ENCODE measurements at regions not wholly inside any gene's neighbourhood (a gene's known extent, or its start where the extent isn't known, plus 50 kb on each side); places are given as distances from the start of the nearest gene placed in this dataset.
A peak's percentile ranks its signal among the peaks of the same experiment; 100 is the strongest.

- no peaks in the 10 kb centered on the region for H3K27me3 Mint-ChIP-seq (ENCODE audit: low read depth)
- H3K9me3 Mint-ChIP-seq (ENCODE audit: low read depth) = no peaks in the 10 kb centered on the region
- TF ChIP-seq, protein P1, sequence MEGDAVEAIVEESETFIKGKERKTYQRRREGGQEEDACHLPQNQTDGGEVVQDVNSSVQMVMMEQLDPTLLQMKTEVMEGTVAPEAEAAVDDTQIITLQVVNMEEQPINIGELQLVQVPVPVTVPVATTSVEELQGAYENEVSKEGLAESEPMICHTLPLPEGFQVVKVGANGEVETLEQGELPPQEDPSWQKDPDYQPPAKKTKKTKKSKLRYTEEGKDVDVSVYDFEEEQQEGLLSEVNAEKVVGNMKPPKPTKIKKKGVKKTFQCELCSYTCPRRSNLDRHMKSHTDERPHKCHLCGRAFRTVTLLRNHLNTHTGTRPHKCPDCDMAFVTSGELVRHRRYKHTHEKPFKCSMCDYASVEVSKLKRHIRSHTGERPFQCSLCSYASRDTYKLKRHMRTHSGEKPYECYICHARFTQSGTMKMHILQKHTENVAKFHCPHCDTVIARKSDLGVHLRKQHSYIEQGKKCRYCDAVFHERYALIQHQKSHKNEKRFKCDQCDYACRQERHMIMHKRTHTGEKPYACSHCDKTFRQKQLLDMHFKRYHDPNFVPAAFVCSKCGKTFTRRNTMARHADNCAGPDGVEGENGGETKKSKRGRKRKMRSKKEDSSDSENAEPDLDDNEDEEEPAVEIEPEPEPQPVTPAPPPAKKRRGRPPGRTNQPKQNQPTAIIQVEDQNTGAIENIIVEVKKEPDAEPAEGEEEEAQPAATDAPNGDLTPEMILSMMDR (IDR thresholded peaks at IDR 0.05) = no peak
- peak overlapping the region; percentile 85 for H3K27ac Mint-ChIP-seq (ENCODE audit: unreplicated experiment)
- peaks cover 42% of the 10 kb centered on the region for H3K4me1 Mint-ChIP-seq (ENCODE audit: low read depth)
- no peak overlapping the region for H3K4me3 Mint-ChIP-seq (ENCODE audit: unreplicated experiment)
- no peak for DNase-seq (ENCODE audit: low spot score)
- peaks cover 3% of the 10 kb centered on the region for H3K36me3 Mint-ChIP-seq (ENCODE audit: low read depth)
Measured at GRCh38 chr2:174663550-174663949, 65.9 kb upstream of the WIPF1 start.

DNA sequence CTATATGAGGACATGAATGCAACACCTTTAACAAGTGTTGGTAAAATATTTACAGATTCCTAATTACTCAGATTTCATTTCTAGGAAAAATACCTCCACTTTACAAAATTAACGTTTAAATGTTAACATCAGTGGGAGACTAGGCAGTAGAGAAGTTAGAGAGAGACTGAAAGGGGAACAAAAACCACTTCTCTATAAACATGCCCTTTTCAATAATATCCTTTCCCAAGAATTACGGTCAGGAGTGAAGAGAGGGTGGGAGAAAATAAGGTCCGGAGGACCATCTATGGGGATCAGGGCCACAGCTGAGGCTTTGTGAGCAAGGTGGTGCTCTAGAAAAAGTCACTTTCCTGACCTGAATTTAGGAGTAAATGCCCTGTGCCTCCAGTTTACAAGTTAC, 65.3 kb upstream of the WIPF1 start:
- TF ChIP-seq, protein P1 (IDR thresholded peaks at IDR 0.05) = no peak
- H3K27me3 Mint-ChIP-seq (ENCODE audit: low read depth) = no peaks in the 10 kb centered on the region
- peak overlapping the region; percentile 85 for H3K27ac Mint-ChIP-seq (ENCODE audit: unreplicated experiment)
- H3K4me1 Mint-ChIP-seq (ENCODE audit: low read depth) = peaks cover 42% of the 10 kb centered on the region
- no peak overlapping the region for H3K4me3 Mint-ChIP-seq (ENCODE audit: unreplicated experiment)
- no peak for DNase-seq (ENCODE audit: low spot score)
- peaks cover 3% of the 10 kb centered on the region for H3K36me3 Mint-ChIP-seq (ENCODE audit: low read depth)
- no peaks in the 10 kb centered on the region for H3K9me3 Mint-ChIP-seq (ENCODE audit: low read depth)

- no peak for DNase-seq (ENCODE audit: low spot score)
- peaks cover 38% of the 10 kb centered on the region for H3K4me1 Mint-ChIP-seq (ENCODE audit: low read depth)
- H3K4me3 Mint-ChIP-seq (ENCODE audit: unreplicated experiment) = no peak overlapping the region
- H3K27me3 Mint-ChIP-seq (ENCODE audit: low read depth) = no peaks in the 10 kb centered on the region
- TF ChIP-seq, protein P1 (IDR thresholded peaks at IDR 0.05) = no peak
- H3K9me3 Mint-ChIP-seq (ENCODE audit: low read depth) = no peaks in the 10 kb centered on the region
- H3K36me3 Mint-ChIP-seq (ENCODE audit: low read depth) = peaks cover 3% of the 10 kb centered on the region
- H3K27ac Mint-ChIP-seq (ENCODE audit: unreplicated experiment) = peak overlapping the region; percentile 85
Measured at GRCh38 chr2:174662459-174662858, 64.9 kb upstream of the WIPF1 start.

GRCh38 chr2:174660984-174661675, 63.5 kb upstream of the WIPF1 start:
- Mint-ChIP-seq H3K27ac (ENCODE audit: unreplicated experiment) (no peak overlapping the region), H3K4me1 (ENCODE audit: low read depth) (peaks cover 33% of the 10 kb centered on the region), H3K27me3 (ENCODE audit: low read depth) (no peaks in the 10 kb centered on the region), H3K36me3 (ENCODE audit: low read depth) (peaks cover 4% of the 10 kb centered on the region), H3K4me3 (ENCODE audit: unreplicated experiment) (no peak overlapping the region), H3K9me3 (ENCODE audit: low read depth) (peaks cover 1% of the 10 kb centered on the region)
- no peak for DNase-seq (ENCODE audit: low spot score)
- TF ChIP-seq, protein P1 (IDR thresholded peaks at IDR 0.05) = no peak

- Mint-ChIP-seq H3K9me3 (ENCODE audit: low read depth) (peaks cover 10% of the 10 kb centered on the region), H3K4me3 (ENCODE audit: unreplicated experiment) (no peak overlapping the region), H3K36me3 (ENCODE audit: low read depth) (peaks cover 6% of the 10 kb centered on the region), H3K4me1 (ENCODE audit: low read depth) (peaks cover 47% of the 10 kb centered on the region), H3K27me3 (ENCODE audit: low read depth) (no peaks in the 10 kb centered on the region), H3K27ac (ENCODE audit: unreplicated experiment) (no peak overlapping the region)
- TF ChIP-seq, protein P1 (IDR thresholded peaks at IDR 0.05) = no peak
- DNase-seq (ENCODE audit: low spot score) = no peak
Measured at GRCh38 chr2:174659069-174659900, 61.7 kb upstream of the WIPF1 start.

All from chondrocyte (in vitro differentiated cells).